GM20000 (cell line): ENCODE measurements at regions not wholly inside any gene's neighbourhood (a gene's known extent, or its start where the extent isn't known, plus 50 kb on each side); places are given as distances from the start of the nearest gene placed in this dataset.
A peak's percentile ranks its signal among the peaks of the same experiment; 100 is the strongest.

Experiments used
- DNase-seq: peaks from one replicate; pipeline ENCODE4 v3.0.0; 2012; ENCODE audit warnings: low spot score
- CTCF ChIP-seq: IDR thresholded peaks from 2 replicates; pipeline ENCODE4 v1.5.1; 2012; ENCODE audit warnings: mild to moderate bottlenecking, control low read depth; ENCODE audit errors: extremely low read depth, missing control alignments

- DNase-seq, result no peak
- no peak for TF ChIP-seq CTCF
These were observed 92.2 kb upstream of the MAML3 start for GRCh38 chr4:140246216-140246615.

- TF ChIP-seq CTCF, result no peak
- no peak for DNase-seq
These were observed 90.3 kb upstream of the MAML3 start for GRCh38 chr4:140244328-140244727.

- peak; percentile 61 for DNase-seq
These were observed 89.3 kb upstream of the MAML3 start for GRCh38 chr4:140243278-140243753.

GRCh38 chr4:140242357-140243277, 88.6 kb upstream of the MAML3 start:
- no peak for TF ChIP-seq CTCF
- DNase-seq, result no peak

More at GRCh38 chr4:140243278-140243753, 89.3 kb upstream of the MAML3 start:
- TF ChIP-seq CTCF, result no peak

GRCh38 chr4:140240237-140240636, 86.3 kb upstream of the MAML3 start:
- no peak for TF ChIP-seq CTCF
- DNase-seq, result no peak

- DNase-seq, result no peak
- TF ChIP-seq CTCF, result no peak
These were observed 85.3 kb upstream of the MAML3 start for GRCh38 chr4:140239311-140239710.

GRCh38 chr4:140238351-140239056, 84.5 kb upstream of the MAML3 start:
- no peak for DNase-seq
- TF ChIP-seq CTCF, result no peak
